ENCODE measurements at regions not wholly inside any gene's neighbourhood (a gene's known extent, or its start where the extent isn't known, plus 50 kb on each side); places are given as distances from the start of the nearest gene placed in this dataset.

DNA sequence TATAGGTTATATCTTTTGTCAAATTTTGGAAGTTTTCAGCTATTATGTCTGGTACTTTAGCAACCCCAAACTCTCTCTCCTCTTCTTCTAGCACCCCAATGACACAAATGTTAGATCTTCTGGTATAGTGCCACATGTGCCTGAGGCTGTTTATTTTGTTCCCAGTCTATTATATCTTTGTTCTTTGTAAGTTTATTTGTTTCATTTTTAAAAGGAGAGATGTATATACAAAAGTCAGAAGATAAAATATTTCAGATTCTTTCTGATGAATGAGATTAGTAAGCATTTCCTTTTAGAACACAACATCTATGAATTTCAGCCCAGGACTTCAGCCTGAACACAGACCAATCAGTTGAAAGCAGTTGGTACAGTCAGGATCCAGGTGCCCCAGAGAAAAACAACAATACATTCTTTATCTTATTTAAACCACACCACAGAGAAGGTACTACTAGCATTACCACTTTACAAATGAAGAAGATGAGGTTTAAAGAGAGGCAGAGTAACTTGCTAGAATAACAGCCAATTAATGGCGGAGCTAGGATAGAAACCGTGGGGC lies 114.1 kb upstream of the BTG1 start:
- Histone ChIP-seq H3K27ac (ENCODE audit: low read length) (no peak overlapping the region), H3K36me3 (ENCODE audit: low read depth, low read length) (no peaks in the 10 kb centered on the region), H4K20me1 (ENCODE audit: low read length) (no peaks in the 10 kb centered on the region), H3K9me2 (replicated peaks; ENCODE audit: low read length) (no peaks in the 10 kb centered on the region), H3K9me3 (ENCODE audit: low read length) (no peaks in the 10 kb centered on the region), H3K4me3 (ENCODE audit: low read length) (no peak overlapping the region), H3K27me3 (ENCODE audit: low read length) (no peaks in the 10 kb centered on the region), H3F3A (ENCODE audit: low read length, unreplicated experiment) (no peaks in the 10 kb centered on the region), H3K9ac (ENCODE audit: low read length) (no peak overlapping the region), H2AFZ (ENCODE audit: low read length) (no peak overlapping the region), H3K79me2 (ENCODE audit: low read length) (no peaks in the 10 kb centered on the region), H3K4me2 (ENCODE audit: low read length) (no peak overlapping the region), H3K4me1 (ENCODE audit: insufficient read depth, low read length) (no peaks in the 10 kb centered on the region)
- DNase-seq (no peak), ATAC-seq (no peak)
- CTCF ChIA-PET, result no interaction called here
- intact Hi-C loops (cut with micrococcal nuclease), result no loop called here
- TF ChIP-seq EZH2 (IDR thresholded peaks at IDR 0.05; ENCODE audit: low read length, unreplicated experiment), result no peak
- TF ChIP-seq, protein P1, sequence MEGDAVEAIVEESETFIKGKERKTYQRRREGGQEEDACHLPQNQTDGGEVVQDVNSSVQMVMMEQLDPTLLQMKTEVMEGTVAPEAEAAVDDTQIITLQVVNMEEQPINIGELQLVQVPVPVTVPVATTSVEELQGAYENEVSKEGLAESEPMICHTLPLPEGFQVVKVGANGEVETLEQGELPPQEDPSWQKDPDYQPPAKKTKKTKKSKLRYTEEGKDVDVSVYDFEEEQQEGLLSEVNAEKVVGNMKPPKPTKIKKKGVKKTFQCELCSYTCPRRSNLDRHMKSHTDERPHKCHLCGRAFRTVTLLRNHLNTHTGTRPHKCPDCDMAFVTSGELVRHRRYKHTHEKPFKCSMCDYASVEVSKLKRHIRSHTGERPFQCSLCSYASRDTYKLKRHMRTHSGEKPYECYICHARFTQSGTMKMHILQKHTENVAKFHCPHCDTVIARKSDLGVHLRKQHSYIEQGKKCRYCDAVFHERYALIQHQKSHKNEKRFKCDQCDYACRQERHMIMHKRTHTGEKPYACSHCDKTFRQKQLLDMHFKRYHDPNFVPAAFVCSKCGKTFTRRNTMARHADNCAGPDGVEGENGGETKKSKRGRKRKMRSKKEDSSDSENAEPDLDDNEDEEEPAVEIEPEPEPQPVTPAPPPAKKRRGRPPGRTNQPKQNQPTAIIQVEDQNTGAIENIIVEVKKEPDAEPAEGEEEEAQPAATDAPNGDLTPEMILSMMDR (conservative IDR thresholded peaks at IDR 0.05; ENCODE audit: low read depth, low read length), result no peak
- TF ChIP-seq EZH2phosphoT487 (IDR thresholded peaks at IDR 0.05; ENCODE audit: borderline replicate concordance, low read length), result no peak
- no TSS peak for BruUV-seq (replicated peaks)
- POLR2A ChIA-PET (ENCODE audit: unreplicated experiment), result no interaction called here

DNA sequence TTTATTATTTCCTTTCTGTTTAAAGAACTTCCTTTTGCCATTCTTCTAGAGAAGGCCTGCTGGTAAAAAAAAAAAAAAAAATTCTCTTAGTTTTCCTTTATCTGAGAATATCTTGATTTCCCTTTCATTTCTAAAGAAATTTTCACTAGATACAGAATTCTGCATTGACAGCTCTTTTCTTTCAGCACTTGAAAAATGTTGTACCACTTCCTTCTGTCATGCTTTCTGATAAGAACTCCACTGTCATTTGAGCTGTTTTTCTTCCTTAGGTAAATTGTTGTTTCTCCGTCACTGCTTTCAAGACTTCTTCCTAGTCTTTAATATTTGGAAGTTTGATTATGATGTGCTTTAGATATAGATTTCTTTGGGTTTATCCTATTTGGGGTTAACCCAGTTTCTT lies 113.6 kb upstream of the BTG1 start:
- no peaks in the 10 kb centered on the region for H4K20me1 ChIP-seq (ENCODE audit: low read length)
- no TSS peak for BruUV-seq (replicated peaks)
- H3K9me3 ChIP-seq (ENCODE audit: low read length), result no peaks in the 10 kb centered on the region
- no peaks in the 10 kb centered on the region for H3K4me1 ChIP-seq (ENCODE audit: insufficient read depth, low read length)
- no peaks in the 10 kb centered on the region for H3K9me2 ChIP-seq (replicated peaks; ENCODE audit: low read length)
- no peak overlapping the region for H3K9ac ChIP-seq (ENCODE audit: low read length)
- CTCF ChIA-PET, result no interaction called here
- H2AFZ ChIP-seq (ENCODE audit: low read length), result no peak overlapping the region
- intact Hi-C loops (cut with micrococcal nuclease), result no loop called here
- H3K27ac ChIP-seq (ENCODE audit: low read length), result no peak overlapping the region
- no peaks in the 10 kb centered on the region for H3K36me3 ChIP-seq (ENCODE audit: low read depth, low read length)
- H3K4me3 ChIP-seq (ENCODE audit: low read length), result no peak overlapping the region
- ATAC-seq (no peak), DNase-seq (no peak)
- H3F3A ChIP-seq (ENCODE audit: low read length, unreplicated experiment), result no peaks in the 10 kb centered on the region
- H3K4me2 ChIP-seq (ENCODE audit: low read length), result no peak overlapping the region
- TF ChIP-seq EZH2 (IDR thresholded peaks at IDR 0.05; ENCODE audit: low read length, unreplicated experiment) (no peak), EZH2phosphoT487 (IDR thresholded peaks at IDR 0.05; ENCODE audit: borderline replicate concordance, low read length) (no peak)
- TF ChIP-seq, protein P1 (conservative IDR thresholded peaks at IDR 0.05; ENCODE audit: low read depth, low read length), result no peak
- H3K27me3 ChIP-seq (ENCODE audit: low read length), result no peaks in the 10 kb centered on the region
- POLR2A ChIA-PET (ENCODE audit: unreplicated experiment), result no interaction called here
- no peaks in the 10 kb centered on the region for H3K79me2 ChIP-seq (ENCODE audit: low read length)

DNA sequence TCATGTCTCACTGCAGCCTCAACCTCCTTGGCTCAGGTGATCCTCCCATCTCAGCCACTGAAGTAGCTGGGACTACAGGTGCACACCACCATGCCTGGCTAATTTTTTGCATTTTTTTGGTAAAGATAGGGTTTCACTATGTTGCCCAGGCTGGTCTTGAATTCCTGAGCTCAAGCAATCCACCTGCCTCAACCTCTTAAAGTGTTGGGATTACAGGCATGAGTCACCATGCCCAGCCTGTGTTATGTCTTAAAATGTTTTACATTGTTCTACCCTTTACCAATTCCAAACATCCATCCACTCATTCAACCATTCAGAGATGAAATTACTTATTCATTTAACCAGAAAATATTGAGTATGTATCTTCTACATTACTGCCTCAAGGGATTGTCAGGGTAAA lies 111.6 kb upstream of the BTG1 start:
- no peak for TF ChIP-seq EZH2phosphoT487 (IDR thresholded peaks at IDR 0.05; ENCODE audit: borderline replicate concordance, low read length)
- no peak for TF ChIP-seq EZH2 (IDR thresholded peaks at IDR 0.05; ENCODE audit: low read length, unreplicated experiment)
- TF ChIP-seq, protein P1 (conservative IDR thresholded peaks at IDR 0.05; ENCODE audit: low read depth, low read length), result no peak
- no TSS peak for BruUV-seq (replicated peaks)
- Histone ChIP-seq H4K20me1 (ENCODE audit: low read length) (no peaks in the 10 kb centered on the region), H3K27me3 (ENCODE audit: low read length) (no peaks in the 10 kb centered on the region), H3K4me3 (ENCODE audit: low read length) (no peak overlapping the region), H3K4me1 (ENCODE audit: insufficient read depth, low read length) (no peaks in the 10 kb centered on the region), H3K9me3 (ENCODE audit: low read length) (no peaks in the 10 kb centered on the region), H3K9me2 (replicated peaks; ENCODE audit: low read length) (no peaks in the 10 kb centered on the region), H3K9ac (ENCODE audit: low read length) (no peak overlapping the region), H2AFZ (ENCODE audit: low read length) (no peak overlapping the region), H3K36me3 (ENCODE audit: low read depth, low read length) (no peaks in the 10 kb centered on the region), H3F3A (ENCODE audit: low read length, unreplicated experiment) (no peaks in the 10 kb centered on the region), H3K4me2 (ENCODE audit: low read length) (no peak overlapping the region), H3K27ac (ENCODE audit: low read length) (no peak overlapping the region), H3K79me2 (ENCODE audit: low read length) (no peaks in the 10 kb centered on the region)
- DNase-seq (peak; percentile 3), ATAC-seq (no peak)
- ChIA-PET CTCF (no interaction called here), POLR2A (ENCODE audit: unreplicated experiment) (no interaction called here)
- intact Hi-C loops (cut with micrococcal nuclease), result no loop called here
